KG1 (cell line): ENCODE measurements at regions not wholly inside any gene's neighbourhood (a gene's known extent, or its start where the extent isn't known, plus 50 kb on each side); places are given as distances from the start of the nearest gene placed in this dataset.

ENCODE experiments used
- DNase-seq: peaks from one replicate; lab custom pipeline; 2025; lab: John Stamatoyannopoulos, UW

DNA sequence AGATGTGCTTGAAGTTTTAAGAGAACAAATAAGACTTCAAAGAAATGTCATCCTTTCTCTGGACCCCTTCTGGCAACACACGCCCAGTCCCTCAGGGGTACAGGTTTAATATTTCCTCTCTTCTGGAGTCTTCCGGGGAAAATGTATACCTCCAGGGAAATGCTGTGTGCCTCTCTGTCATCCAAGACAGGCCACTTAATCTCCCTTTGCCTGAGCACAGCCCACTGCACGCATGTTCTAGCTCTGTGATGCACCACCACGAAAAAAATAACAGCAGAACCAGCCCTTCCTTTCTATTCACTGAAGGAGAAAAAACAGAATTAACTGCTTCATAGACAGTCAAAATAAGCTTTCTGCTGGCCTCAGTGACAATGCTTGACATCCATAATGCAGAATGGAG, 140.1 kb downstream of the RBFOX3 start:
- no peak for DNase-seq

DNA sequence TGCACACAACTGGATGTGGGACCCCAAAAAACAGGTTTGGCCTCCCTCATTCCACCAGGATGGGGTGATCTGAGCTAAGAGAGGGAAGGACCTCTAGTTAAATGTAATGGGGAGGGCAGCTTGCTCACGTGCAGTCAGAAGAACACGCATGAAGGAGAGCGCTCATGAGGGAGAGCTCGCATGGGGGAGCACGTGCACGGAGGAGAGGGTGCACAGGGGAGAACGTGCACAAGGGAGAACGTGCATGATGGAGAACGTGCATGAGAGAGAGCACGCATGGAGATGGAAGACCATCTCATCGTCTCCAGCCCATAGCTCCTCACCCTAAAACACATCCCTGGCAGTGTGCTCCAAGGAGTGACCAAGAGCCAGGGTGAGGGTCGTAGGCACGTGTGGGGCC, 141.2 kb downstream of the RBFOX3 start:
- DNase-seq = no peak

DNA sequence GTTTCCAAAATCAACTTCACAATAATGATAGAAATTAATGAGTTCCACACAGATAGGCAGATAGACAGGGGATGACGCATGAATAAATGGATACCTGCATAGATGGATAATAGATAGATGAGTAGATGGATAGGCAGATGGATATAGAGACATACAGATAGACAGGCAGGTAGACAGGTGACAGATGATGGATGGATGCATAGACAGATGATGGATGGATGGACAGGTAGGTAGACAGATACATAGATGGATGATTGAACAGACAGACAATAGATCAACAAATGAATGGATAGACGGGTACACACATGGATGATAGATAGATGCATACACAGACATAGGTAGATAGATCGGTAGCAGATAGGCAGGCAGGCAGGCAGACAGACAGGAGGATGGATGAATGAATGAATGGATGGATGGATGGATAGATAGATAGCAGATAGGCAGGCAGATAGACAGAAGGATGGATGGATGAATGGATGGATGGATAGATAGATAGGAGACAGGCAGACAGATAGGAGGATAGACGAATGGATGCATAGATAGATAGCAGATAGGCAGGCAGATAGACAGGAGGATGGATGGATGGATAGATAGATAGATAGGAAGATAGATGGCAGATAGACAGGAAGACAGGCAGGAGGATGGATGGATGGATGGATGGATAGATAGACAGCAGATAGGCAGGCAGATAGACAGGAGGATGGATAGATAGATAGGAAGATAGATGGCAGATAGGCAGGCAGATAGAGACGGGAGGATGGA, 142.5 kb downstream of the RBFOX3 start:
- DNase-seq = no peak

DNA sequence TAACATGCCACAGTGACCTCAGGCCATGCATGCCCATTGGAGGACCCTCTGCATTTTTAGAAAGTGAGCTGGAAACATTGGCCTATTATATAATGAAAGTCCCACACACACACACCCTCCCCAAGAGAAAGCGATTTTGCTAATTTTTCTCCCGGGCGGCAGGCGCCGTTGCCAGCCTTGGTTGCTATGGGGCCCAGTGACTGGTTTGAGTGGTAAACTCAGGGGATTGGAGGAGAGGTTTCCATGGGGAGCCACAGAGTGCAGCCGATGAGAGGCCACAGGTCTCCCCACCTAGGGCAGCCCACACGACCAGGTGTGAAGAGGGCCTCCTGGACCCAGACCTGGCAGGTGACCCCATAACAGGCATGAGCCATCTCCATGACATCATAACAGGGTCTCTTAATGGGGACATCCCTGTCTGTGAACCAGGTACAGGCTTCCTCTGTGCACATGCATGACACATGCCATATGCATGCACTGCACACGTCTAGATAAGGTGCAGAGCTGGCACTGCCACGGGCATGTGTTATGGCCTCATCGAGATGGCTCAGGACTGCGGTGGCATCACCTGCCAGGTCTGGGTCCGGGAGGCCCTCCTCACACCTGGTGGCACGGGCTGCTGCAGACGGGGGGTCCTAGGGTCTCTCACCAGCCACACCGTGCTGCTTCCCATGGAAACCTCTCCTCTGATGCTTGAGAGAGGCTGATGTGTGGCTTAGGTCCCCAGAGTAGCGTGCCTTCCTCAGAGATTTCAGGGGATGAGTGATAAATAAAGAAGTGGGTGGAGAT, 144.1 kb downstream of the RBFOX3 start:
- DNase-seq = no peak

DNA sequence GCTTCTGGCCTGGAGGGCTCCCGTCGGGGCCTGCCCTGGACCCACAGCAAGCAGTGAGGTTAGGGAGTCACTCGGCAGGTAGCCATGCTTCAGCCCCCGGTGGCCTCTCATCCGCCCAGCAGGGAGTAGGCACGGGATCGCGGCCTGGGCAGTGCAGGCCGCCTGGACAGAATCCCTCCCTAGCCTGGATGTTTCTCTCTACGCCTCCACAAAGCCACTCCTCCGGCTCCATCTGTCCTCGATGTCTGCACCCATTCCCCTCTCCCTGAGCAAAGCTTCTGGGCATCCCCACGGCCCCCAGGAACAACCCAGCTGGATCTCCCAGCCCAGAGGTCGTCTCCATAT, 145.2 kb downstream of the RBFOX3 start:
- DNase-seq = no peak

DNA sequence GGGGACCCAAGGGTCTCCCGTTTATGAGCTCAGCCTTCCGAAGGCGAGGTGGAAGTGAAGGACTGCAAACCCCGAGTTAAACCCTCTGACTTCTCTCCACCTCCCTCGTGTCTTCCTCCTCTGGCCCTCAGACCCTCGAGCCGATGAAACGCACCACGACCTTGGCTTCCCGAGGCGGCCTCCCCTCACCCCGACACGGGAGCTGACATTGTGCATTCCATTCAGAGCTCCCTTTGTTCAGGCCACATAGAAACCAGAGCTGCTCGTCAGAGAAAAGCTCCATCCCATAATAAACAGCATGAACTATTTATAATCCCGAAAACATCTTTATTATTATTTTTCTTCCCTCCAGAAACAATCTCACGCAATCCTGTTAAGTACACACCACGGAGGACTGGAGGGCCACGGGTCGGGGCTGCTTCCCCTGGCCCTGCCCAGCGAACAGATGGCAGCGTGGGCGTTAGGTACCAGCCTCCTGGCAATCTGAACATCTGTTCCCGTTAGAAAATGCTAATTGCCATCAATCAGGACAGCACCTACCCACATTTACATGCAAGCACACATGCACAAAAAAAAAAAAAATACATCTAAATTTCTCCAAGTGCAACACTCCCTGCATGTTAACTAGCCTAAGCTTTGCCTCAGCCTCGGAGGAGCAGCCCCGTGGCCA, 145.7 kb downstream of the RBFOX3 start:
- DNase-seq = no peak

DNA sequence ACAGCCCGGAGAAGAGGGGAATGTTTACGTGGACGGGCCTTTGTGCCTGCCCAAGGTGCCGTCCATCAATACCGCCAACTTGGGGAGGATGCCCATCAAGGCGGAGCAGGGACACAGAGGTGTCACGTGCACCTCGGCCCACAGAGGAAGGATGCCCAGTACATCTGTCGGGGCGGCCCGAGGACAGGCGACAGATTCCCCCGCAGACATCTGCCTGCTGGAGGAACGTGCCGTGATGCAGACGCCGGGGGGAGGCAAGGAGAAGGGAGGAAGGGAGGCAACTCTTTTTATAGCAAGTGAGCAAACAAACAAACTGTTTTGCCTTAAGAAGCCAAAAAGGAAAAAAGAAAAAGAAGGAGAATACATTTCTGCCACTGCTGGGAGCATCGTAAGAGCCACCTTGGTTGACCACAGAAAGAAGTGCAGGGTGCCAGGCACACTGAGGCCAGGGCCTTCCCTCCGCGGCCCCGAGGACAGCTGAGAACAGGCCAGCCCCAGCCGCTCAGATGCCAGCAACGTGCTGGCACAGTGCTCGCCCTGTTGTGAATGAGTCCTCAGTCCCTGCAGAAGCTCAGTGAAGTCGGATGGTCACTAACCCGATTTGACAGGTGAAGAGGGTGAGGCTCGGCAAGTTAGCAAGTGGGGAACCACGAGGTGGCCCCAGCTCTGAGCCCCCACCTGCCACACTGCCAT, 146.4 kb downstream of the RBFOX3 start:
- no peak for DNase-seq

DNA sequence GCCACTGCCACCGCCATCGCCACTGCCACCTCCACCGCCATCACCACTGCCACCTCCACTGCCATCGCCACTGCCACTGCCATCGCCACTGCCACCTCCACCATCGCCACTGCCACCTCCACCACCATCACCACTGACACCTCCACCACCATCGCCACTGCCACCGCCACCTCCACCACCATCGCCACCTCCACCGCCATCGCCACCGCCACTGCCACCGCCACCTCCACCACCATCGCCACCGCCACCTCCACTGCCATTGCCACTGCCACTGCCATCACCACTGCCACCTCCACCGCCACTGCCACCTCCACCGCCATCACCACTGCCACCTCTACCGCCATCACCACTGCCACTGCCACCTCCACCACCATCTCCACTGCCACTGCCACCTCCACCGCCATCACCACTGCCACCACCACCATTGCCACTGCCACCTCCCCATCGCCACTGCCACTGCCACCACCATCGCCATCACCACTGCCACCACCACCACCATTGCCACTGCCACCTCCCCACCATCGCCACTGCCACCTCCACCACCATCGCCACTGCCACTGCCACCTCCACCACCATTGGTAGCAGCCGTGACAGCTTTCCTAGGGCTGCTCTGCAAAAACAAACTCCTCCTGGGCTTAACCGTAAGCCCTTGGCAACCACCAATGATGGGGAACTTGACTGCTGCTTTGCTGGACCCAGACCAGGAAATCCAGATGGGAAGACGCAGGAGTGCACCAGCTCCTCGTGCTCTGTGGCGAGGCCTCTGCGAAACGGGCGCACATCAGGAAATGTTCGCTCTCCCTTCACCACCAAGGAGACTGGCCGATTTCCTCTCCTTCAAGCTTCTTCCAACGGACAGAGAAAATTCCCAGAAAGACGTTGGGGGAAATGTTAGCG, 147.2 kb downstream of the RBFOX3 start:
- no peak for DNase-seq

DNA sequence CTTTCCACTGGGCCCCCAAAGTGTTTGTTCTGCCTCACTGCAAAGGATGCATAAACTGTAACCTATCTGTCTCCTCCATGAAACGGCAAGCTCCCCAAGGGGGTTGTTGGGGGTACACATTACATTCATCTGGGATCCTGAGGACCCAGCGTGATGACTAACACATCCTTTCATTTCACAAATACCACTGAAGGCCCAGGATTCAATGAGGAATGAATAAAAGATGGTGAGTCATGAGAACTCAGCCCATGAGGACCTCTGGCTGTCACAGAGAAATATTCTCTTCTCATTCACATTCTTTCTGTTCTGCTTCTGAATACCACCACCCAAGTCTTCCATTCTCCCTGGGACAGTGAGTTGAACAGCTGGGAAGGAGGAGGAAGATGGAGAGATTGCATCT, 149.8 kb downstream of the RBFOX3 start:
- DNase-seq = no peak

DNA sequence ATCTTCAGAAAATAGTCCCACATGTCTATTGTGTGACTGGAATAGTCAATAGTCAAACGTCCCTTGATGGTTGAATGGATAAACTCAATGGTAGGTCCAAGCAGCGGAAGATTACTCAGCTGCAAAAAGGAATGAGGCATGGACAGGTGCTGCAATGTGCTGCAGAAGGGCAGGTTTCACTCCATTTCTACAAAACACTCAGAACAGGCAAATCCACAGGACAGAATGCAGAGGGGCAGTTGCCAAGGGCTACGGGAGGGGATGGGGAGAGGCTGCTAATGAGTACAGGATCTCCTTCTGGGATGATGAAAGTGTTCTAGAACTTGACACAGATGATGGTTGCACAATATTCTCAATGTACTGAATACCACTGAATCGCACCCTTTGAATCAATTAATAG, 151.0 kb downstream of the RBFOX3 start:
- no peak for DNase-seq

DNA sequence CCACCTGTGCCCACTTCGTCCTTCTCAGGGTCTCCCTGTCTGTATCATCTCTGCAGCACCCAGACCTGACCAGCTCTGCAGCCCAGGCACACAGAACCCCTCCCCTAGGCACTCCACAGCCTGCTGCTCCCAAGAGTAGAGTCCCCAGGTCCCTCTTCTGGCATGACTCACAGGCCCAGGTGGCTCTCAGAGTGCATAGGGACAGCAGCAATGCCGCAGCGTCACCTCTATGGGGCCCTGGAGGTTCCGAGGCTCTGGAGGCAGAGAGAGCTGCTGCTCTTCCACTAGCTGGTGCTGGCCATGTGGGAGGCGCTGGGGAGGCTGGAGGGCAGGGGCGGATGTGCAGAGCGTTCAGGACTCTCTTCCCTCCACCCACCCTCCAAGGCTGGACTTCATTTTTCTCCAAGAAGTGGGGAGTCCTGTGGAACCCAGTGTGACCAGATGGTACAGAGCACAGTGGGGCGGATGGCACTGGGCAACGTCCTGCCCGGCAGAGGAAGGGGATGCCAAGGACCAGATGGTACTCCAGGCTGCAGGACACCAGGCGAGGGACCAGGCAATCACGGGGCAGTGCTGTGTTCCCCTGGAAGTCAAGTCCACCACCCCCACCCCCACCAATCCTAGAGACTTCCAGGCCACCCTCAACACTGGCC, 151.7 kb downstream of the RBFOX3 start:
- no peak for DNase-seq

DNA sequence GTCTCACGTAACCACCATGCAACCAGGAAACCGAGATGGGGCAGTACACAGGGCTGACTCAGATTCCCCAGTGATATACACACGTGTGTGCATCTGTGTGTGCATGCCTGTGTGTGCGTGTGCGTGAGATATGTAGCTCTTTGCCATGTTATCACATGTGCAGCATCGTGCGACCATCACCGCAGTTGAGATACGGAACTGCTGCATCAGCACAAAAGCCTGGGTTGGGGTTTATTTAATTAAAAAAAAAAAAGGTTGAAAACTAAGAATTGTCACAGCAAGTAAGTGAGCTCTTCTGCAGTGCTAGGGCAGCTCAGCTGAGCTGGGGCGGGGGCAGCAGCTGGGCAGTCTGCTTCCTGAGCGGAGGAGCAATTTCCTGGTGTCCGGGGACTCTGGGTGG, 152.5 kb downstream of the RBFOX3 start:
- DNase-seq = no peak

DNA sequence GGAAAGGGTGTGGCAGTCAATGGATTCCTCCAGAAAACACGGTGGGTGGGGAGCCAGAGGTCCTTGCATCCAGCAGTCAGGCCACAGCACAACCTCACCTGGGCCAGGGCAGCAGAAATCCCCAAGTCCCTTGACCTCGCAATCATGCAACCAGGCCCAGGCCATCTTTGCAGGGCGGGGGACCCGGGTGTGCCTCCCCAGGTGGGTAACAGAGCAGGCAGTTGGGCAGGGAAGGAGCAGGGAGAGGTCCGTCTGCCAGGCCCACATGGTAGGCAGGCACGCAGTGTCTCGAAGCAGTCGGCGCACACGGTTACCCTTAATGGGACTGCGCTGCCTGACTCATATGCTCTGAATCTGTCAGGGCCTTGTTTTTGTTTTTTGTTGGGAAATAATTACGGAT, 153.0 kb downstream of the RBFOX3 start:
- DNase-seq = no peak

DNA sequence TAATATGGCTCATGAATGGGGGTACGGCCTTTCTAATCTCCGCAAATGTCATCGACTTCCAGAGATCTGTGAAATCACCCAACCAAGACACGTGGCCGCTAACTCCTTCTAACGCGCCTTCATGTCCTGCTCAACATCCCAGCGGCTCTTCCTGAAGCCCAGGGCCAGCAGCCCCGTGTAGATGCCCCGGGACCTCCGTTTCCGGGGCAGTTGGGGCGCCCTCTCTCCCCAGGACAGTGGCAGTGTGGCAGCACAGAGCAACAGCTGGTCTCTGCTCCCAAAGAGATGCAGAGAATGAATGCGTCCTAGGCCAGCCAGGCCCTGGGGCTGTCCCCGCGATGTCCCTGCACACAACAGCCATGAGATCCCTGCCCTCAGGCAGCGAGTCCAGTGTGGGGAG, 153.5 kb downstream of the RBFOX3 start:
- DNase-seq = no peak

DNA sequence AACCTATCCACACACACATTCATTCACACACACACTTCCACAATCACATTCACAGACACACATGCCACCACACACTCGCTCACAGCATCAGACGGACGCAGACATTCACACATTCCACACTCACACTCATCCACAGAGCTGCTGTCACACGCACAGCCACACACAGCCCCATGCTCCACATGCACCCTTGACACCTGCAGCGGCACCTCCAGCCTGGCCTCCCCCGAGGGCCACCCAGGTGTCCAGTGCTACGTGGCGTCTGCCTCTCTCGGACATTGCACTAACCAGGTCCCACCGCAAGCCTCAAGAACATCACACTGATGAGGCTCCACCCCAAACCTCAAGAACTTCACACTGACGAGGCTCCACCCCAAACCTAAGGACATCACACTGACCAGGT, 155.2 kb downstream of the RBFOX3 start:
- no peak for DNase-seq

DNA sequence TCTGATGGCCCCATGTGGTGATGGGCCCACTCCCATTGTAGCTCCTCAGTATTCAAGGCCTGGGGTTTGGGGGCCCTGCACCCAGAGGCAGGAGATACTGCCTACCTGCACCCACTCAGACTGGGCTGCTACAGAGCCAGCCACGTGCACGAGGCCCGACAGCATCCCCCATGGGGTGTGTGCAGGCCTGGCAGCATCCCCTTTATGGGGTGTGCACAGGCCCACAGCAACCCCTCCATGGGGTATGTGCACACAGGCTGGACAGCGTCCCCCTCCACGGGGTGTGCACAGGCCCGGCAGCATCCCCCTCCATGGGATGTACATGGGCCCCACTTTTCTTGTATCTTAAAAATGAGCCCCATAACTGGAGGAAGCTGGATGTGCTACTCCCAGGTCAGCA, 156.0 kb downstream of the RBFOX3 start:
- DNase-seq = no peak

DNA sequence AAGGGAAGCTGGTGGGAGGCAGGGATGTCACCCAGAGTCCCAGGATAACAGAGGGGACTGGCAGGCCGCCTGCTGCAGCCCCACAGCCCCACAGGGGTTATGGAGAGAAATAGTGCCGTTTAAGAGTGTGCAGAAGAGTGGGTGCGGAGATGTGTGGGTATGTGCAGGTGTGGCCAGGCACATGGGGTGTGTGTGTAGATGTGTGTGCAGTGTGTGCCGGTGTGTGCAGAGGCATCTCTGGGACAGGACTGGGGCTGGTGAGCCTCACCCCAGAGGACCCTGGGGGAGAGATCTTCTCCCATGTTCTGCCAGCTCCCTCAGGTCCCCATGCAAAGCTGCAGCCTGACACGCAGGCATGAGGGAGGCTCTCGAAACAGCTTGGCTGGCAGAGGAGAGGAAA, 157.4 kb downstream of the RBFOX3 start:
- no peak for DNase-seq

DNA sequence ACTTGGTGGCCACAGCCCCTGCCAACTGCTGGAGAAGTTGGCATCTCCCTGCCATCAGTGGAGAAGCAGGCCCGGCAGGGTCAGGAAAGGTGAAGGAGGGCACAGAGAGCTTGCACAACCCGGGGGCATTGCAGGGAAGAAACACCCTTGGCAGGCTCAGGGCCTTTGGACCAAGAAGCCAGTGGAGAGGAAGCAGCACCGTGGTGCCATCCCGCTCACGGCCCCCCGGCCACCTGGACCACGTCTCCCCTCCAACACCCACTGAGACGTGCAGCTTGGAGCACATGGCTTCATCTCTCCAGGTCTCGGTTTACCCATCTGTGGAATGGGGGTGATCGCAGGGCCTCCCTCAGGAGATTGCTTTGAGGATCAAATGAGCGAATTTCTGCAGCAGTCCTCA, 158.1 kb downstream of the RBFOX3 start:
- no peak for DNase-seq

DNA sequence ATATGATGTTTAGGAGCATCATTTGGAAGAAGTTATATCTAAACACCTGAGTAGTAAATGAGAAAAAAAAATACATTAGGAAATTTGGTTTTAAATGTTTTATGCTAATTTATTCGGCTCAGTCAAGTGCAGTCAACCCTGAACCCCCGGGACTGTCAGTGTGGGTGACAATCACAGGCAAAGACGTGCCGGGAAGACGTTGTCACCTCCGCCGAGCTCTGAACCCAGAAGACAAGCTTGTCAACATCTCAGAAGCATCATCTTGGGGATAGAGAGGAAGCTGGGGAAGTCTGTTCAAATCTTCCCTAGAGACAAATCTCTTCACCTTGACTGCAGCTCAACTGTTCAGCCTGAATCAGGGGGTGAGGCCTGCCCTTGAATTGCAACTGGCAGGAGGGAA, 159.7 kb downstream of the RBFOX3 start:
- no peak for DNase-seq

DNA sequence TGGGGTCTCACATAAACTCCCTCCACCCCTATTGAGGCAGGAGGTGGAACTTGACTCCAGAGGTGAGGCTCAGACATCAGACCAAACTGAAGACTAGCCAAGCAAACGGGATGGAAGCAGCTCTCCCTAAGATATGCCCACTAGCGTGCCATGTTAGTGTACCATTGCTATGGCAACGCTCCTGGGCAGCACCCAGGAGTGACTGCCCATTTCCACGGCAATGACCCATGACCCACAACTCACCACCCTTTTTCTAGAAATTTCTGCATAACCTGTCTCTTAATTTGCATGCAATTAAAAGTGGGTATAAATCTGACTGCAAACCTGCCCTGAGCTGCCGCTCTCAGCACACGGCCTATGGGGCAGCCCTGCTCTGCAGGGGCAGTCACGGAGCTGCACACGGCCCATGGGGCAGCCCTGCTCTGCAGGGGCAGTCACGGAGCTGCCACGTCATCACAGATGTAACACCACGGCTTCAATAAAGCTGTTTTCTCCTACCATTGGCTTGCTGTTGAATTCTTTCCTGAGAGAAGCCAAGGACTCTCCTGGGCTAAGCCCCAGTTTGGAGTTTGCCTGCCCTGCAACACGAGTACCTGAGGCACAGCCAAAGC, 164.3 kb downstream of the RBFOX3 start:
- no peak for DNase-seq

DNA sequence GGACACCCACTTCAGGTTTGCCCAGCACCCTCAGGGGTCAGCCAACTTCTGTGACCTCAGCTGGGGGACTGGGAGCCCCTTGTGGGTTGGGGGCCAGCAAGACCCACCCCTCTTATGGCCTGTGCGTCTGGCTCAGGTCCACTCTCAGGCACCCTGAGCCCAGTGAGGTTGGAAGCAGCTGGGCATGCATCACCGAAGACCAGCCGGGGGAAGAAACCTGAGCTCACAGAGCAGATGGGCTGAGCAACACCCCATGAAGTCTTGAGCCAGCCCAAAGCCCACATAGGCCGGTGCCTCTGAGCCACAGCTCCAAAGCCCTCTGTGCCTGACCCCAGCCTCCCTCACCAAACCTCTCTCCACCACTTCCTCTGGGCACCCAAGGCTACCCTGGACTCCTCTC, 166.7 kb downstream of the RBFOX3 start:
- no peak for DNase-seq
